ENCODE measurements at regions not wholly inside any gene's neighbourhood (a gene's known extent, or its start where the extent isn't known, plus 50 kb on each side); places are given as distances from the start of the nearest gene placed in this dataset.
"Not testable (repeated sequence)": the region's sequence is repeated elsewhere in the genome, so short reads cannot be mapped to it uniquely, and the experiment has no call there.

DNA sequence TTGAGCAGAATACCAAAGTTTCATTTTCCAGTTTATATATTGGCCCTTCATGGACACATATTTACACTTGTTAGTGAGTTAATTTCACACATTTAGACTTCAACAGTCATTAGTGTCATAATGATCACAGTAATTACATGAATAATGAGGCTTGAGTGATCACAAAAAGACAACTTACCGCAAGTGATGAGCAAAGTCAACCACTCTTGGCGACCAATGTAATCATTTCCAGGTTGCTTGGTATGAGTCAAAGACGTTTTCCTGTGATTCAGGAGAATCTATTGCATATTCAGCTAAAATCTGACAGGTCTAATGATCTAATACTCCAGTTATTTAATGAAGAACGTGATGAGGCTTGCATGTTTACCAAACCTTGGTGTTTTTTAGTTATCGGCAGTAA lies 407.9 kb upstream of the TENM3 start:
- in situ Hi-C loops (cut with HindIII; ENCODE audit: low sequenced_read_pairs): no loop called here
- no peak overlapping the region for H3K4me3 ChIP-seq (ENCODE audit: low read depth, low read length)
- no peak for DNase-seq (ENCODE audit: low read depth, low spot score)
- TF ChIP-seq, protein P1, sequence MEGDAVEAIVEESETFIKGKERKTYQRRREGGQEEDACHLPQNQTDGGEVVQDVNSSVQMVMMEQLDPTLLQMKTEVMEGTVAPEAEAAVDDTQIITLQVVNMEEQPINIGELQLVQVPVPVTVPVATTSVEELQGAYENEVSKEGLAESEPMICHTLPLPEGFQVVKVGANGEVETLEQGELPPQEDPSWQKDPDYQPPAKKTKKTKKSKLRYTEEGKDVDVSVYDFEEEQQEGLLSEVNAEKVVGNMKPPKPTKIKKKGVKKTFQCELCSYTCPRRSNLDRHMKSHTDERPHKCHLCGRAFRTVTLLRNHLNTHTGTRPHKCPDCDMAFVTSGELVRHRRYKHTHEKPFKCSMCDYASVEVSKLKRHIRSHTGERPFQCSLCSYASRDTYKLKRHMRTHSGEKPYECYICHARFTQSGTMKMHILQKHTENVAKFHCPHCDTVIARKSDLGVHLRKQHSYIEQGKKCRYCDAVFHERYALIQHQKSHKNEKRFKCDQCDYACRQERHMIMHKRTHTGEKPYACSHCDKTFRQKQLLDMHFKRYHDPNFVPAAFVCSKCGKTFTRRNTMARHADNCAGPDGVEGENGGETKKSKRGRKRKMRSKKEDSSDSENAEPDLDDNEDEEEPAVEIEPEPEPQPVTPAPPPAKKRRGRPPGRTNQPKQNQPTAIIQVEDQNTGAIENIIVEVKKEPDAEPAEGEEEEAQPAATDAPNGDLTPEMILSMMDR (IDR thresholded peaks at IDR 0.05; ENCODE audit: low read depth, low read length): no peak

- TF ChIP-seq, protein P1 (IDR thresholded peaks at IDR 0.05; ENCODE audit: low read depth, low read length): no peak
- no peak for DNase-seq (ENCODE audit: low read depth, low spot score)
- no peak overlapping the region for H3K4me3 ChIP-seq (ENCODE audit: low read depth, low read length)
- in situ Hi-C loops (cut with HindIII; ENCODE audit: low sequenced_read_pairs): no loop called here
Observed at GRCh38 chr4:181838253-181838652, 404.9 kb upstream of the TENM3 start.

DNA sequence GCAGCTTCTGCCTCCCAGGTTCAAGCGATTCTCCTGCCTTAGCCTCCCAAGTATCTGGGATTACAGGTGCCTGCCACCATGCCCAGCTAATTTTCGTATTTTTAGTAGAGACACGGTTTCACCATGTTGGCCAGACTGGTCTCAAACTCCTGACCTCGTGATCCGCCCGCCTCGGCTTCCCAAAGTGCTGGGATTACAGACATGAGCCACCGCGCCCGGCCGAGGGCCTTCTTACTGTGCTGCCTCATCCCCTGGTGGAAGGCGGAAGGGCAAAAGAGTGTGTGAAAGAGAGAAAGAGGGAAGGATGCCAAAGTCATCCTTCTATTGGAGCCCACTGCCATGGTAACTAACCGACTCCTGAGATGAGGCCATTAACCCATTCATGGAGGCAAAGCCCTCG lies 399.4 kb upstream of the TENM3 start:
- H3K4me3 ChIP-seq (ENCODE audit: low read depth, low read length); in situ Hi-C loops (cut with HindIII; ENCODE audit: low sequenced_read_pairs); DNase-seq (ENCODE audit: low read depth, low spot score): not testable (repeated sequence)

DNA sequence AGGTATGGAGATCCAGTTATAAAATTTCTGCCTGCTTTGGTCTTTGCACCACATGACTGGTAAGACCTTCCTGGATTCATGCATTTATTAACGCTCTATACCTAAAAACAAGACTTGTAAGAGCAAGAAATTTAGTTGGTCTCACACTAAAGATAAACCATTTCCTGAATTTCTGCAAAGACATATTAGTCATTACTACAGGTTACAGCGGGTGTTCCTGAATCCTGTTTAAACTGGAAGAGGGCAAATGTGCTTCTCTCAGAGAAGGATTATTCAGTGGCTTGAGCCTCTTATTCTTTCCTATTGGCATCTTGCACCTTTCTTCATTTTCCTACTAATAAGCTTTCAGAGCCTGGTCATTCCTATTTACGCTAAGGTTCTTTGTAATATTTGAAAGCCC lies 397.6 kb upstream of the TENM3 start:
- in situ Hi-C loops (cut with HindIII; ENCODE audit: low sequenced_read_pairs): no loop called here
- TF ChIP-seq, protein P1 (IDR thresholded peaks at IDR 0.05; ENCODE audit: low read depth, low read length): no peak
- no peak for DNase-seq (ENCODE audit: low read depth, low spot score)
- no peak overlapping the region for H3K4me3 ChIP-seq (ENCODE audit: low read depth, low read length)

GRCh38 chr4:181846934-181847333 lies 396.3 kb upstream of the TENM3 start:
- H3K4me3 ChIP-seq (ENCODE audit: low read depth, low read length): no peak overlapping the region
- TF ChIP-seq, protein P1 (IDR thresholded peaks at IDR 0.05; ENCODE audit: low read depth, low read length): no peak
- in situ Hi-C loops (cut with HindIII; ENCODE audit: low sequenced_read_pairs): no loop called here
- no peak for DNase-seq (ENCODE audit: low read depth, low spot score)

DNA sequence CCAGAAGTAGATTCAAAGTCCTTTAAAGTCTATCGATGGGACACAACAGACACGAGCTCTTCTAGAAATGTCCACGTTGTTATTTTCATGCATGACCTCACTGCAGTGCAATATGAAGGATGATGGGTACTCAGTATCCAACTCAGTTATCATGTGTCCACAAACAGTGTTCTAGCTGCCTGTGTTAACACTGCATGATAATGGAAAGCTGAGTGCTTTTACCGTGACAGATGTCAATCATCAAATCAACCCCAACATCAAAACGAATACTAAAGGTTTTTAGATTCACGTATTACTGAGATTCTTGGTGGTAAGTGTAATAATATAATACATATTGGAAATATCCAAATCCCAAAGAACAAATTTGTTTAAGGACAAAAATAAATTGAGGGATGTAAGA lies 394.8 kb upstream of the TENM3 start:
- TF ChIP-seq, protein P1 (IDR thresholded peaks at IDR 0.05; ENCODE audit: low read depth, low read length): no peak
- H3K4me3 ChIP-seq (ENCODE audit: low read depth, low read length): no peak overlapping the region
- in situ Hi-C loops (cut with HindIII; ENCODE audit: low sequenced_read_pairs): no loop called here
- DNase-seq (ENCODE audit: low read depth, low spot score): no peak

- H3K4me3 ChIP-seq (ENCODE audit: low read depth, low read length): no peak overlapping the region
- TF ChIP-seq, protein P1 (IDR thresholded peaks at IDR 0.05; ENCODE audit: low read depth, low read length): no peak
- no peak for DNase-seq (ENCODE audit: low read depth, low spot score)
- in situ Hi-C loops (cut with HindIII; ENCODE audit: low sequenced_read_pairs): no loop called here
Observed at GRCh38 chr4:181849472-181849871, 393.7 kb upstream of the TENM3 start.

All from astrocyte of the spinal cord (primary cell).